ENCODE measurements at regions not wholly inside any gene's neighbourhood (a gene's known extent, or its start where the extent isn't known, plus 50 kb on each side); places are given as distances from the start of the nearest gene placed in this dataset.

DNA sequence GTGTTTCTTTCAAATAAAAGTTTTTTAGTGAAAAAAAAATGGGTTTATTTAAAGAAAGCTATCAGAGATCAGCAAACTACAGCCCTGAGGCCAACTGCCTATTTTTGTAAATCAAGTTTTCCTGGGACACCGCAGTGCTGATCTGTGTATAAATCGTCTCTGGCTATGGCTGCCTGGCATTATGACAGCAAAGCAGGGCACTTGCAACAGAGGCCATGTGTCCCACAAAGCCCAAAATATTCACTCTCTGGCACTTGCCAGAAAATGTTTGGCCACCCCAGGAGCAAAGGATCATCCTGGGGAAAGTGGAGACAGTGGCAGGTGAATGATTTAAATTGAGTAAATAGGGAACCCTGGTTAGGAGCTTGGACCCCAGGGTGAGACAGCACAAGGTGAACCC is 291.6 kb downstream of the PREX1 start:
- Histone ChIP-seq H3K79me2 (ENCODE audit: low read depth) (no peaks in the 10 kb centered on the region), H3K4me1 (peaks cover 24% of the 10 kb centered on the region), H3K27me3 (no peaks in the 10 kb centered on the region), H4K20me1 (ENCODE audit: low read depth) (no peaks in the 10 kb centered on the region), H3F3A (ENCODE audit: low read depth) (peaks cover 13% of the 10 kb centered on the region), H3K9ac (no peak overlapping the region), H3K4me2 (no peak overlapping the region), H3K36me3 (no peaks in the 10 kb centered on the region), H3K4me3 (no peak overlapping the region), H3K27ac (no peak overlapping the region), H3K9me3 (ENCODE audit: low read depth) (no peaks in the 10 kb centered on the region), H2AFZ (replicated peaks) (no peak overlapping the region)
- TF ChIP-seq EZH2 (IDR thresholded peaks at IDR 0.05), result no peak
- TF ChIP-seq, protein P1, sequence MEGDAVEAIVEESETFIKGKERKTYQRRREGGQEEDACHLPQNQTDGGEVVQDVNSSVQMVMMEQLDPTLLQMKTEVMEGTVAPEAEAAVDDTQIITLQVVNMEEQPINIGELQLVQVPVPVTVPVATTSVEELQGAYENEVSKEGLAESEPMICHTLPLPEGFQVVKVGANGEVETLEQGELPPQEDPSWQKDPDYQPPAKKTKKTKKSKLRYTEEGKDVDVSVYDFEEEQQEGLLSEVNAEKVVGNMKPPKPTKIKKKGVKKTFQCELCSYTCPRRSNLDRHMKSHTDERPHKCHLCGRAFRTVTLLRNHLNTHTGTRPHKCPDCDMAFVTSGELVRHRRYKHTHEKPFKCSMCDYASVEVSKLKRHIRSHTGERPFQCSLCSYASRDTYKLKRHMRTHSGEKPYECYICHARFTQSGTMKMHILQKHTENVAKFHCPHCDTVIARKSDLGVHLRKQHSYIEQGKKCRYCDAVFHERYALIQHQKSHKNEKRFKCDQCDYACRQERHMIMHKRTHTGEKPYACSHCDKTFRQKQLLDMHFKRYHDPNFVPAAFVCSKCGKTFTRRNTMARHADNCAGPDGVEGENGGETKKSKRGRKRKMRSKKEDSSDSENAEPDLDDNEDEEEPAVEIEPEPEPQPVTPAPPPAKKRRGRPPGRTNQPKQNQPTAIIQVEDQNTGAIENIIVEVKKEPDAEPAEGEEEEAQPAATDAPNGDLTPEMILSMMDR (IDR thresholded peaks at IDR 0.05), result no peak
- Mint-ChIP-seq H3K36me3 (no peaks in the 10 kb centered on the region), H3K27me3 (ENCODE audit: insufficient read depth, low read depth) (peaks cover 7% of the 10 kb centered on the region), H3K4me3 (no peak overlapping the region), H3K9me3 (no peaks in the 10 kb centered on the region), H3K27ac (no peak overlapping the region), H3K4me1 (peaks cover 29% of the 10 kb centered on the region)
- no peak for DNase-seq (ENCODE audit: low spot score)

DNA sequence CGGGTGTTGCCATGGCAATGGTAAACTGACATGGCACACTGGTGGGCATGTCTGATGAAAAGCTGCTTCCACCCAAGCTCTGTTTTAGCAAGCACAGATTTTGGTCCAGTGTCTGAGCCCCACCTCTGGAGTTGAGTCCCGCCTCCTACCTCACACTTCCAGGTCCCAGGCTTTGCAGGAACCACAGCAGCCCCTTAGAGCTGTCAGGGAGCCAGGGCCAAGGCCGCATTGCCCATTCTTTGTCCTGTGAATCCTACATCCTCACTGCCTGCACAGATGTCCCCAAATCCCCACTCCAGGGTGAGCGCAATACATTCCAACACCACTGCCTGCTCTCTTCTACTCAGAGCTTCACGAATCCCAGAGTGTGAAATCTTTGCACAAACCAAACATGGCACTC is 292.2 kb downstream of the PREX1 start:
- Mint-ChIP-seq H3K27me3 (ENCODE audit: insufficient read depth, low read depth) (peaks cover 11% of the 10 kb centered on the region), H3K4me1 (peaks cover 29% of the 10 kb centered on the region), H3K4me3 (no peak overlapping the region), H3K9me3 (no peaks in the 10 kb centered on the region), H3K36me3 (no peaks in the 10 kb centered on the region), H3K27ac (peak overlapping the region; percentile 65)
- Histone ChIP-seq H3K79me2 (ENCODE audit: low read depth) (no peaks in the 10 kb centered on the region), H3F3A (ENCODE audit: low read depth) (peaks cover 13% of the 10 kb centered on the region), H3K27me3 (no peaks in the 10 kb centered on the region), H4K20me1 (ENCODE audit: low read depth) (no peaks in the 10 kb centered on the region), H3K27ac (no peak overlapping the region), H3K4me2 (no peak overlapping the region), H3K4me3 (no peak overlapping the region), H3K9me3 (ENCODE audit: low read depth) (no peaks in the 10 kb centered on the region), H3K9ac (no peak overlapping the region), H2AFZ (replicated peaks) (no peak overlapping the region), H3K4me1 (peaks cover 24% of the 10 kb centered on the region), H3K36me3 (no peaks in the 10 kb centered on the region)
- no peak for DNase-seq (ENCODE audit: low spot score)
- TF ChIP-seq EZH2phosphoT487 (IDR thresholded peaks at IDR 0.05) (no peak), EZH2 (IDR thresholded peaks at IDR 0.05) (no peak)
- TF ChIP-seq, protein P1 (IDR thresholded peaks at IDR 0.05), result no peak

DNA sequence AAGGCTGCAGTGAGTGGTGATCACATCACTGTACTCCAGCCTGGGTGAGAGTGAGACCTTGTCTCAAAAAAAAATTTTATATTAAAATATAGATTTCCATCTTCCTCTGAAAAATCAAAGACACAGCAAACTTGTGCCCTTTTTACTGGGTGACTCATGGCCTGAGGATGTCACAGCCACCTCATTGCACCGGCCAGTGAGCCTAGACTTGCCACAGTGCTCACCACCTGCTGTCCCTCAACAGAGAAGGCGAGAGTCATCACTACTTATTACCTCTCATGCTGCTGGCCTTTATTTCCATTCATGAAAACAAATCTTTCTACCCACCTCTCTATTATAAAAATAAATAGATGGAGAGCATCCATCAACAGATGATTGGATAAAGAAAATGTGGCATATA is 295.8 kb downstream of the PREX1 start:
- H3K9me3 Mint-ChIP-seq, result no peaks in the 10 kb centered on the region
- H3K27me3 Mint-ChIP-seq (ENCODE audit: insufficient read depth, low read depth), result peaks cover 12% of the 10 kb centered on the region

More for the DNA sequence above, 295.8 kb downstream of the PREX1 start:
- Histone ChIP-seq H3K79me2 (ENCODE audit: low read depth) (no peaks in the 10 kb centered on the region), H3K4me3 (no peak overlapping the region), H3K36me3 (no peaks in the 10 kb centered on the region), H3K27me3 (no peaks in the 10 kb centered on the region), H4K20me1 (ENCODE audit: low read depth) (no peaks in the 10 kb centered on the region), H2AFZ (replicated peaks) (no peak overlapping the region), H3F3A (ENCODE audit: low read depth) (no peaks in the 10 kb centered on the region), H3K27ac (no peak overlapping the region), H3K9ac (no peak overlapping the region), H3K4me2 (no peak overlapping the region), H3K9me3 (ENCODE audit: low read depth) (no peaks in the 10 kb centered on the region), H3K4me1 (no peaks in the 10 kb centered on the region)
- TF ChIP-seq, protein P1 (IDR thresholded peaks at IDR 0.05), result no peak
- TF ChIP-seq EZH2phosphoT487 (IDR thresholded peaks at IDR 0.05), result no peak
- no peak for TF ChIP-seq EZH2 (IDR thresholded peaks at IDR 0.05)
- H3K27ac Mint-ChIP-seq, result no peak overlapping the region
- peaks cover 10% of the 10 kb centered on the region for H3K4me1 Mint-ChIP-seq
- H3K36me3 Mint-ChIP-seq, result no peaks in the 10 kb centered on the region
- no peak overlapping the region for H3K4me3 Mint-ChIP-seq
- DNase-seq (ENCODE audit: low spot score), result no peak
